Fibroblast of the conjunctiva (primary cell): ENCODE measurements at regions not wholly inside any gene's neighbourhood (a gene's known extent, or its start where the extent isn't known, plus 50 kb on each side); places are given as distances from the start of the nearest gene placed in this dataset.

ENCODE experiments used
- DNase-seq: peaks from one replicate; pipeline ENCODE4 v3.0.0-alpha.2; 2010; ENCODE audit warnings: low read depth

GRCh38 chr9:35540315-35540714 is 50.4 kb downstream of the RUSC2 start:
- DNase-seq = no peak

DNA sequence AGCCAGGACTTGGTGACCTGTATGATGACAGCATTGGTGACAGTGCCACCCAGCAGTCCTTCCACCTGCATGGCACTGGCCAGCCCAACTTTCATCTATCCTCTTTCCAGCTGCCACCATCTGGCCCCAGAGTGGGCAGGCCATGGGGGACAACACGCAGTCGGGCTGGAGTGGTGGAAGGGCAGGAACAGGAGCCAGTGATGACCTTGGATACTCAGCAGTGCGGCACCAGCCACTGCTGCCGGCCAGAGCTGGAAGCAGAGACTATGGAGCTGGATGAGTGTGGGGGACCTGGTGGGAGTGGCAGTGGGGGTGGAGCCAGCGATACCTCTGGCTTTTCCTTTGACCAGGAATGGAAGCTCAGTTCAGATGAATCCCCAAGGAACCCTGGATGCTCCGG is 56.9 kb downstream of the RUSC2 start:
- DNase-seq = no peak

GRCh38 chr9:35547889-35548418 is 57.1 kb upstream of the TESK1 start:
- no peak for DNase-seq

- DNase-seq = no peak
Observed at GRCh38 chr9:35548571-35548970, 56.5 kb upstream of the TESK1 start.

- DNase-seq = no peak
Observed at GRCh38 chr9:35549441-35549840, 55.6 kb upstream of the TESK1 start.

DNA sequence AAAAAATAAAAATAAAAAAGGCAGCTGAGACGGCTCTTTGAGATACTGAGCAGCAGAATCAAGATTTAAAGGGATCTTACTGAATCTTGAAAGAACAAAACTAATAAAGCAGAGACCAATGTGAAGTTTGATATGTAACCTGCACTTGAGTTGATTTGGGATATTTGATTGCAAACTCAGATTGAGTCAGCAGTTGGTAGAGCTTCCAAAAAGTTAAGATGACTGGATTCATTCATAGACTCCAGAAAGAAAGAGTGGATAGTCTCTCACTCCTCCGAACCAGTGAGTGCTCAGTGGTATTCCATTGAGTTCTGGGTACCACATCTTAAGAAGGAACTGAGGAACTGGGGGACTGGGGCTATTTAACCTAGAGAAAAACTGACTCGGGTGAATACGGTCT is 52.7 kb upstream of the TESK1 start:
- DNase-seq = no peak

DNA sequence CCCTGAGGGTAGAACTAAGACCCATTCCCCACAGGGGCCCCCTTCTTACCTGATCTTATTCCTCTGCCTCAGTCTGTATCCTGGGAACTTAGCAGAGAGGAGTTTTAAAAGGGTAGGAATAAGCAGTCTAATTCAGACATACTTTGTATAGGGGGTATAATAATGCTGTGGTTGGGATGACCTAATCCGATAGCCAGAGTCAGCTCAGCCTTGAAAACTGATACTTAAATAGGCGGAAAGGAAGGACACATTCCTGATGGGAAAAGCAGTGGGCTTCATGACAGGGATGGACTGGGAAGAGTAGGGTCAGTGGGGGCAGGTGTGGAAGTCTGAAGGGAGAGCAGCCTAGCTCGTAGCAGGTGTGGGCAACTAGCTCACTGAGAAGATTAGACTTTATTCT is 52.2 kb upstream of the TESK1 start:
- no peak for DNase-seq

DNA sequence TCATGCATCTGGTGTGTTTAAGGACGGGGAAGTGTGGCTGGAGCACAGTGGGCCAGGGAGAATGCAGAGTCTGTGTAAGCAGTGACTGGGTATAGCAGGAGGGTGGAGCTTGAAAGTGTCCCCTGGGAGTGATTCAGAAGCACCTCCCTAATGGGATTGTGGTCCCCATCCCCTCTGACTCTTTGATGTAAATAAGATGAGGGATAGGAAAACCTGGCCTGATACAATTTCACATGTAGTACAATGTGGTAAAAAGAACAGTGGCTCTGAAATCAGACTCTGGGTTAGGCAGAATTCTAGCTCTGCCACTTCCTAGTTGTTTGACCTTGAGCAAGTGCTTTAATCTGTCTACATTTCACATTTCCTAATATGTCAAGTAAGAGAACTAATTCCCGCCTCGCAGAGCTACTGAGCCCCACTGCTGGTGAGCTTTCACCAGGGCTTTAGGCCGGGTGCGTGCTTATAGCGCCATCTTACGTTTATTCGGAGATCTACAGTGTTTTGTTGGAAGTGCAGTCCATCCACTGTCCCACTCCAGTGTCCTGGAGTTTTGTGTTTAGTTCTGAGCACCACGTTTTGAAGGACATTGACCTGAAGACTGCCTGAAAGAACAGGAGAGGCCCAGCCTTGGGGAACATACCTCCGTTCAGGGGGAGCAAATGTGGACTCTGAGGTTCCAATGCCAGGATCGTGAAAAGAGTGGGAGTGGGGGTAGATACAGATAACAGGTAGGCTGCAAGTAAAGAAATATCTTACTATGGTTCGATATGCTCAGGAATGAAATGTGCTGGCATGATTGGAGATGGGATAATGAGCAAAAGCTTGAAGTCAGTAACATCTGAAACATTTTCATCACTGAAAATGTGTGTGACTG is 51.2 kb upstream of the TESK1 start:
- DNase-seq = peak; percentile 78

DNA sequence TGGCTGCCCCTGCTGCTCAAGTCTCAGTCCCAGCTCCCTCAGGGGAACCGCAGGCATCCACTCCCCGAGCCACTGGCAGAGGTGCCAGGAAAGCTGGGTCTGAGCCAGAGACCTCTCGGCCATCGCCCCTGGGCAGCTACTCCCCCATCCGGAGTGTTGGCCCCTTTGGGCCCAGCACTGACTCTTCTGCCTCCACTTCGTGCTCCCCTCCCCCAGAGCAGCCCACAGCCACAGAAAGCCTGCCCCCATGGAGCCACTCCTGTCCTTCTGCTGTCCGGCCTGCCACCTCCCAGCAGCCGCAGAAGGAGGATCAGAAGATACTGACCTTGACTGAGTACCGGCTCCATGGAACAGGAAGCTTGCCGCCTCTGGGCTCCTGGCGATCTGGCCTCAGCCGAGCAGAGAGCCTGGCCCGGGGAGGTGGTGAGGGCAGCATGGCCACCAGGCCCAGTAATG is 49.8 kb upstream of the TESK1 start:
- DNase-seq = no peak
